Large intestine (tissue), 3 donors: ENCODE measurements at regions not wholly inside any gene's neighbourhood (a gene's known extent, or its start where the extent isn't known, plus 50 kb on each side); places are given as distances from the start of the nearest gene placed in this dataset.
"Not testable (repeated sequence)": the region's sequence is repeated elsewhere in the genome, so short reads cannot be mapped to it uniquely, and the experiment has no call there.

ENCODE experiments used
- DNase-seq, 2 donors: peaks; one replicate each; pipeline versions ENCODE4 v3.0.0 to v3.0.0-alpha.2; 2013
- H3K27ac ChIP-seq: one replicate; pipeline ENCODE4 v1.5.1; 2013; ENCODE audit warnings: low read length
- H3K27me3 ChIP-seq: 2 replicates; pipeline ENCODE4 v1.6.1; 2013; ENCODE audit warnings: low read length; ENCODE audit not compliant: control insufficient read depth, insufficient read depth
- H3K36me3 ChIP-seq: 2 replicates; pipeline ENCODE4 v1.6.1; 2013; ENCODE audit warnings: low read length; ENCODE audit not compliant: control insufficient read depth, insufficient read depth
- H3K4me1 ChIP-seq: one replicate; pipeline ENCODE4 v1.6.1; 2013; ENCODE audit warnings: low read length; ENCODE audit not compliant: control insufficient read depth, insufficient read depth
- H3K4me3 ChIP-seq: one replicate; pipeline ENCODE4 v1.5.1; 2013; ENCODE audit warnings: low read length
- H3K9me3 ChIP-seq: one replicate; pipeline ENCODE4 v1.6.1; 2013; ENCODE audit warnings: mild to moderate bottlenecking, low read depth, low read length, moderate library complexity; ENCODE audit not compliant: control insufficient read depth
- WGBS: methylation state at CpG from one replicate; pipeline ENCODE4 v1.1.5; 2013; ENCODE audit warnings: low lambda C conversion rate; ENCODE audit not compliant: insufficient coverage; 5-methylcytosine and 5-hydroxymethylcytosine counted together

- no peak for DNase-seq
- no peaks in the 10 kb centered on the region for H3K9me3 ChIP-seq
- H3K4me3 ChIP-seq: no peak overlapping the region
- no peaks in the 10 kb centered on the region for H3K36me3 ChIP-seq
- no peak overlapping the region for H3K27ac ChIP-seq
- no peaks in the 10 kb centered on the region for H3K27me3 ChIP-seq
- no peaks in the 10 kb centered on the region for H3K4me1 ChIP-seq
Observed at GRCh38 chr5:60445427-60445826, 254.5 kb downstream of the DEPDC1B start.

GRCh38 chr5:60444661-60445360 lies 255.2 kb downstream of the DEPDC1B start:
- no peaks in the 10 kb centered on the region for H3K9me3 ChIP-seq

GRCh38 chr5:60439552-60439951 lies 260.4 kb downstream of the DEPDC1B start:
- no peak for DNase-seq
- Histone ChIP-seq H3K27me3 (no peaks in the 10 kb centered on the region), H3K27ac (no peak overlapping the region), H3K4me3 (no peak overlapping the region), H3K36me3 (no peaks in the 10 kb centered on the region), H3K9me3 (no peaks in the 10 kb centered on the region), H3K4me1 (no peaks in the 10 kb centered on the region)
- WGBS: no CpG with 5 or more reads among the region's 1 CpG

More at GRCh38 chr5:60444661-60445360, 255.2 kb downstream of the DEPDC1B start:
- WGBS: 44% methylated on average over 3 of the region's 5 CpGs
- Histone ChIP-seq H3K27ac (no peak overlapping the region), H3K4me1 (no peaks in the 10 kb centered on the region), H3K4me3 (no peak overlapping the region), H3K36me3 (no peaks in the 10 kb centered on the region), H3K27me3 (no peaks in the 10 kb centered on the region)
- DNase-seq: no peak

- H3K36me3 ChIP-seq: no peaks in the 10 kb centered on the region
- H3K4me1 ChIP-seq: no peaks in the 10 kb centered on the region
- H3K27me3 ChIP-seq: no peaks in the 10 kb centered on the region
- no peak overlapping the region for H3K4me3 ChIP-seq
- no peak overlapping the region for H3K27ac ChIP-seq
- DNase-seq: no peak
- H3K9me3 ChIP-seq: no peaks in the 10 kb centered on the region
Observed at GRCh38 chr5:60437308-60437707, 262.7 kb downstream of the DEPDC1B start.

GRCh38 chr5:60436518-60436917 lies 263.4 kb downstream of the DEPDC1B start:
- H3K36me3 ChIP-seq: no peaks in the 10 kb centered on the region
- no peak overlapping the region for H3K27ac ChIP-seq
- H3K4me3 ChIP-seq: no peak overlapping the region
- H3K4me1 ChIP-seq: no peaks in the 10 kb centered on the region
- DNase-seq: no peak
- H3K27me3 ChIP-seq: no peaks in the 10 kb centered on the region
- 83% methylated on average over 1 of the region's 2 CpGs for whole genome bisulfite sequencing
- H3K9me3 ChIP-seq: peaks cover 5% of the 10 kb centered on the region

GRCh38 chr5:60435808-60436207 lies 264.2 kb downstream of the DEPDC1B start:
- DNase-seq: no peak
- peaks cover 5% of the 10 kb centered on the region for H3K9me3 ChIP-seq
- no peaks in the 10 kb centered on the region for H3K27me3 ChIP-seq
- no peak overlapping the region for H3K4me3 ChIP-seq
- H3K27ac ChIP-seq: no peak overlapping the region
- no peaks in the 10 kb centered on the region for H3K36me3 ChIP-seq
- H3K4me1 ChIP-seq: no peaks in the 10 kb centered on the region

- no CpG with 5 or more reads among the region's 3 CpGs for WGBS
- not testable (repeated sequence) for DNase-seq, H3K27me3 ChIP-seq, H3K36me3 ChIP-seq, H3K4me3 ChIP-seq, H3K4me1 ChIP-seq, H3K27ac ChIP-seq, H3K9me3 ChIP-seq
Observed at GRCh38 chr5:60426189-60426588, 273.8 kb downstream of the DEPDC1B start.

GRCh38 chr5:60420773-60421172 lies 279.2 kb downstream of the DEPDC1B start:
- not testable (repeated sequence) for H3K27me3 ChIP-seq, H3K27ac ChIP-seq, H3K36me3 ChIP-seq, DNase-seq, H3K4me1 ChIP-seq, H3K4me3 ChIP-seq, H3K9me3 ChIP-seq
- no CpG with 5 or more reads among the region's 3 CpGs for WGBS

- no peak overlapping the region for H3K4me3 ChIP-seq
- no peak for DNase-seq
- no peaks in the 10 kb centered on the region for H3K4me1 ChIP-seq
- WGBS: 43% methylated on average over 2 of the region's 3 CpGs
- H3K27ac ChIP-seq: no peak overlapping the region
- H3K36me3 ChIP-seq: no peaks in the 10 kb centered on the region
- H3K27me3 ChIP-seq: no peaks in the 10 kb centered on the region
- peaks cover 12% of the 10 kb centered on the region for H3K9me3 ChIP-seq
Observed at GRCh38 chr5:60417500-60418181, 282.3 kb downstream of the DEPDC1B start.

- no peaks in the 10 kb centered on the region for H3K36me3 ChIP-seq
- H3K4me1 ChIP-seq: no peaks in the 10 kb centered on the region
- peaks cover 8% of the 10 kb centered on the region for H3K9me3 ChIP-seq
- no peak overlapping the region for H3K4me3 ChIP-seq
- H3K27ac ChIP-seq: no peak overlapping the region
- H3K27me3 ChIP-seq: no peaks in the 10 kb centered on the region
- WGBS: no CpG with 5 or more reads among the region's 23 CpGs
- no peak for DNase-seq
Observed at GRCh38 chr5:60415443-60415842, 284.5 kb downstream of the DEPDC1B start.

GRCh38 chr5:60410427-60410826 lies 289.5 kb downstream of the DEPDC1B start:
- H3K27me3 ChIP-seq: no peaks in the 10 kb centered on the region
- peaks cover 4% of the 10 kb centered on the region for H3K9me3 ChIP-seq
- WGBS: 100% methylated on average over 1 of the region's 1 CpG
- H3K27ac ChIP-seq: no peak overlapping the region
- no peaks in the 10 kb centered on the region for H3K36me3 ChIP-seq
- no peaks in the 10 kb centered on the region for H3K4me1 ChIP-seq
- no peak for DNase-seq
- no peak overlapping the region for H3K4me3 ChIP-seq
